GM21423 (cell line): ENCODE measurements at regions not wholly inside any gene's neighbourhood (a gene's known extent, or its start where the extent isn't known, plus 50 kb on each side); places are given as distances from the start of the nearest gene placed in this dataset.

ENCODE experiments used
- ATAC-seq: cut with Tn5 transposase; IDR thresholded peaks from one replicate; pipeline ENCODE4 v1.9.1; 2021; ENCODE audit warnings: mild to moderate bottlenecking, moderate library complexity; ENCODE audit not compliant: unreplicated experiment

DNA sequence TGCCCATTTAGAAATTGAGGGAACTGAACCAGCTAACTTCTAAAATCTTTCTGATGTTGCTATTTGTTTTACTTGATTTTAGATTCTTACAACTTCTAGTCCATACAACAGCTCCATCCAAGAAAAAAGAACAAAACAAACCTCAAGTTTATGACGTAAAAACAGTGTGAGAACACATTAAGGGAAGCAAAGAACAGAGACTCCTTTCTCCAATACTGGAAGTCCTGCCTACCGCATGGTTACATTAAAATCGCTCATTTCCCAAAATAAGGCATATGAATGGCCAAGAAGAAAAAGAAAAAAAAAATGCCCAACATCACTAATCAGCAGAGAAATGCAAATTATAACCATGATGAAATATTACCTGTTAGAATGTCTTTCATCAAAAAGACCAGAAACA, 110.0 kb downstream of the TRIB2 start:
- no peak for ATAC-seq

DNA sequence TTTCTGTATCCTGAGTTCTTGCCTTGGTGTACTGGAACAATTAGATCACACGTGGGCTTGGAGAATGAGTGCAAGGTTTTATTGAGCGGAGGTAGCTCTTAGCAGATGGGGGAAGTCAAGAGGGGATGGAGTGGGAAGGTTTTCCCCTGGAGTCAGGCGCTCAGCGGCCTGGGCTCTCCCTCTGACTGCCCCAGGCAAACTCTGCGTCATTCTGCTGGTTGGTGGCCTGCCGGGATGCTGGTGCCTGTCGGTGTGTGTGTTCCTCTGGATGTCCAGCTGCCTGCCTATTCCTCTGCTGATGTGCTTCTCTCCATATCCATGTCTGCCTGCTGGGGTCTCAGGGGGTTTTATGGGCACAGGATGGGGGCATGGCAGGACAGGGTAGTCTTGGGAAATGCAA, 111.0 kb downstream of the TRIB2 start:
- ATAC-seq, result no peak

DNA sequence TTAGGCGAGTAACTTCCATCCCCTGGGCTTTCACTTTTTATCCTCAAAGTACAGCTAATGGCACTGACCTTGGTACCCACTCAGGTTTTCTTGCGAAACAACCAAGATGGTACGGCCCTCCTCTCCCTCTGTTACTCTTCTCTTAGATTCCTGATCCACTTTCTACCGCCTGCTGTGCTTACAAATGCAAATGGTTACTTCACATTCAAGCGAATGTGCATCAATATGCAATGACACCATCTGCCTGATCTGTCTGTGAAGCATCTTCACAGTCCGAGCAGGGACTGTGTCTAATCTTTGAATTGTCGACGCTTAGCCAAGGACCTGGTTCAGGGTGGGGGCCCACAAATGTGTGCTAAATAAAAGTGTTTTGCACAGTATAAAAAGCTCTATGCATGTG, 112.2 kb downstream of the TRIB2 start:
- ATAC-seq, result no peak

DNA sequence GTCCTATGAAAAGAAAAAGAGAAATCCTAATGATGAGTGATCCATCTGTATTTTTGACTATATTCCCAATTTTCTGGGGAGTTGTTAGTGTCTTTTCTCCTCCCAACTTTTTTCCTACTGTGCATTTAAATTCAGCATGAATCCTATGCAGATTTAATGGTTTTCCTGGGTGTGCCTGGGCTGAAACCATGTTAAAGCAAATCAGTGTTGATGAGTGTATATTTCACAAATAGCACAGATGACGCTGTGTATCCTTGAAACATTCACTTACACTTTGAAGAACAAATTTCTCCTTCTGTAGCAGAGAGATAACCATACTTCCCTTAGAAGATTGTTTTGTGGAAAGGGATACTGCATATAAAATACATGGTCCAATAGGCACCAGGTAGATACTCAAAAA, 114.3 kb downstream of the TRIB2 start:
- no peak for ATAC-seq

DNA sequence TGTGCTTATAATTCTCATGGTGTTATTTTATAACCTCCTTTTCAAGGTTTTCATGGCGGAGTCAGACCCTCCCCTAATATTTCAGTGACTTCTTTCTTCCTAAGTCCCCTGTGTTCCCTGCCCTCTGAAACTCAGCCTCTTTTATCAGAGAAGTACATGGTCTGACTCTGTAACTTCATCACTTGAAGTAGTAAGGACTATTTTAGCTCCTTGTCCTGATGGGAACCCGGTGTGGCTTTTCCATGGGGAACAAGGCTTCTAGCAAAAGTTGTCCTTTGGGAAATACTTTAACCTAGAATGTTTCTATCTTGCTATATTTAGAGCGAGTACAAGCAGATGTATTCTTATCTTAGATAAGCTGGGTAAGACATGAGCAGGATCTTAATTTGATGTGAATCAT, 117.5 kb downstream of the TRIB2 start:
- ATAC-seq, result no peak

DNA sequence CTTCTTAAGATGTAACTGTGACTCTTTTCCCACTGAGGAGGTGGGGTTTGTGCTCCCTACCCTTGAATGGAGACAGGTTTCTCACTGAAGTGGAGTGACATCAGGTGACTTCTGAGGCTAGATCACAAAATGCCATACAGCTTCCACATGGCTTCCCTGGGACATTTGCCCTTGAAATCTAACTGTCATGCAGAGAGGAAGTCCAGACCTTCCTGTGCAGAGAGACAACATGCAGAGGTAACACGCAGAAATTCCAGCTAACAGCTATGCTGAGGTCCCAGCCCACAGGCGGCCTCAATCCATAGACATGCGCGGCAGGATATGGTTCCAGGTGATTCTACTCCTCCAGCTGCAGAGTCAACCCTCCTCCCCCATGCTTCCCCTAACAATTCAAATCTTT, 119.0 kb downstream of the TRIB2 start:
- no peak for ATAC-seq

DNA sequence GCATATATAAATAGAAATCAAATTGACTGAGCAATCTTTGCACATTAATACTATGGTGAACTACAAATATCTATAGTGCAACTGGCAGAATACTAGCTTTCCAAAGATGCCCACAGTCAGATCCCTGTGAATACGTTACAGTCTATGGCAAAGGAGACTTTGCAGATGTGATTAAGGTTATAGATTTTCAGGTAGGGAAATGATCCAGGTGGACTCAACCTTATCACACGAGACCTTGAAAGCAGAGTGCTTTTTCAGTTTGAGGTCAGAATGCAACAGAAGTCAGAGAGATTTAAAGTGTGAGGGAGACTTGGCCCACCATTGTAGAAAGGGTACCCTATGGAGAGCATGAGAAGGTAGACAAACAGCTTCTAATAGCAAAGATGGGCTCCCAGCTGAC, 122.6 kb downstream of the TRIB2 start:
- ATAC-seq, result no peak

DNA sequence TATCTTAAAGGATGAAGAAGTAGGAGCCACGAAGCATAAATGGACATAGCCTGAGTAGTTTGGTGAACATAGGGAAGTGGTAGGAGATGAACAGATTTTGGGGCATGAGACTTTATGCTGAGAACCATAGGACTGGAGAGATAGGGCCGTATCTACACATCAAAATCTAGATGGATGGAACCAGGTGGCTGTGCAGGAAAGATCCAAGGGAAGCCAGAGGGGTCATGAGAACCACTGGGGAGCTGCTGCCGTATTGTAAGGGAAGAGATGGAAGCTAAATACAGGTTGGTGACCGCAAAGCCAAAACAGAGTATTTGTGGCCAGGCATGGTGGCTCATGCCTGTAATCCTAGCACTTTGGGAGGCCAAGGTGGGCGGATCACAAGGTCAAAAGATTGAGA, 124.3 kb downstream of the TRIB2 start:
- ATAC-seq, result no peak

DNA sequence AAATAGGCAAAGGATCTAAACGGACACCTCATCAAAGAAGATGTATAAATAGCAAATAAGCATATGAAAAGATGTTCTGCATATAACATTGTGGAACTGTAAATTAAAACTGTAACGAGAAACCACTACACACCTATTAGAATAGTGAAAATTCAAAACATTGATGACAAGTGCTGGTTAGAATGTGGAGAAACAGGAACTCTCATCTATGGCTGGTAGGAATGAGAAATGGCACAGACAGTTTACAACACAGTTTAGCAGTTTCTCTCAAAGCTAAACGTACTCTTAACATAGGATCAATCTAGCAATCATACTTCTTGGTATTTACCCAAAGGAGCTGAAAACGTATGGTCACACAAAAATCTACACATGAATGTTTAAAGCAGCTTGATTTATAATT, 126.2 kb downstream of the TRIB2 start:
- ATAC-seq, result no peak

DNA sequence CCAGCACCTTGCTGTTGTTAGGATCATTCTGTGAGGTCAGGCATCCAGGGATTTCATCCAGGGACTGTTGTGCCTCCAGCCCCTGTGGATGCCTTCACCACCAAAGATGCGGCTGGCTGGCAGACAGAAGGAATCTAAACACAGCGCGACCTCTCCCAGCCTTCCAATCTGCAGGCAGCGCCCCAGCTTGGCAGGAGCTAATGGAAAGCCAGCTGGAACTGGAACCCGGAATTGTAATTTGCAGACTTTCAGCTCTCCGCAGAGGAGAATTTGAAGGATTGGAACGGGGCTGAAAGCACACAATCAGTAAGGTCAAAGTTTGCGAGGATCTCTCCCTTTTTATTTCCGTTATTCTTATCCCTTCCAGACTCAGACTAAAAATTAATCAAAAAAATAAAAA, 127.8 kb downstream of the TRIB2 start:
- ATAC-seq, result no peak

DNA sequence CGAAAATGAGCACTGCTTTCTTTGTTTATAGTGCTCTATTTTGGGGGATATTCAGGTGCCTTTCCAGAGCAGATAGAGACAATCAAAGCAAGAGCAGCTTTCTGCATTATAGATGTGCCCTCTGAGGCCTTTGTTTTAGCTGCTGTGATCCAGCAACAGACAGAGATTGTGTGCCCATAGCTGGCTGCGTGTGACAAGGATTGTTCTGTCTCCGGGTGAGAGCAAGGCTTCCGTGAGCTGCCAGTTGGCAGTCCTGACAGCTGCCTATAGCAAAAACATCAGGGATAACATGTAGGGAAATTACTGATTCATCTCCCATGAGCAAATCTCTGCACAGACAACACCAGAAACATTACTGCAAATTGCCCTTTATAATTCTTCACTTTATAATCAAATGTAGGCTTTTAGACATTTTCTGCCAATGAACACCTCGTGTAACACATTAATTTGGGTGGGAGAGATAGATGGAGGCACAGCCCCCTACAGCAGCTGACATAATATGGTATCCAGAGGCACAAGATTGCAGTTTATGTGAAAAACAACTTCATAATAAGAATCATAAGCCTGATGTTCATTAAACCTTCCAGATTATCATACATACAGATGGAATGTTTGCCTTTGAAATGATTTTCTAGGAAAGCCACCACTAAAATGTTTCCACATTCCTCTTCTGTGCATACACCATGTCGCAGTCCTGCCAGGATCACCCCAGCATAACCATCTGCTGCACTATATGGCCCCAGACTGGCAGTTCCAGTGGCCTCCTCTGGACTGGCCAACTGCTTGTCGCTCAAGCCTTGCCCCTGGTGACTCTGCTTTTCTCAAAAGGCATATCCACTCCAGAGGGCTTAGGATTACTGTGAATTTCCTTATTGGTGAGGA, 131.2 kb downstream of the TRIB2 start:
- ATAC-seq, result no peak

DNA sequence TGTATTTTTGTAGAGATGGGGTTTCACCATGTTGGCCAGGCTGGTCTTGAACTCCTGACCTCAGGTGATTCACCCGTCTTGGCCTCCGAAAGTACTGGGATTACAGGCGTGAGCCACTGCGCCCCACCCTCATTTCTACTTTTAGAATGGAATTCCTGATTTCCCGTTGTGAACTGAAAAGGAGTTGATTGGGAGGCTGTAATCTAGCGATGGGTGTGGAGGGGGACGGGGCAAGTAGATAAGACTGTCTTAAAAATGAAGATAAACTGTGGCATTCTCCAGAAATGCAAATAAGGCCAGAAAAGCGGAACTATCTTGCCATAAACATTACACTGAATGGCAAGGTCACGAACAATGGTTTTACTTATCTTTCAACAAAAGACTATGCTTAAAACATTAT, 135.4 kb downstream of the TRIB2 start:
- ATAC-seq, result no peak

DNA sequence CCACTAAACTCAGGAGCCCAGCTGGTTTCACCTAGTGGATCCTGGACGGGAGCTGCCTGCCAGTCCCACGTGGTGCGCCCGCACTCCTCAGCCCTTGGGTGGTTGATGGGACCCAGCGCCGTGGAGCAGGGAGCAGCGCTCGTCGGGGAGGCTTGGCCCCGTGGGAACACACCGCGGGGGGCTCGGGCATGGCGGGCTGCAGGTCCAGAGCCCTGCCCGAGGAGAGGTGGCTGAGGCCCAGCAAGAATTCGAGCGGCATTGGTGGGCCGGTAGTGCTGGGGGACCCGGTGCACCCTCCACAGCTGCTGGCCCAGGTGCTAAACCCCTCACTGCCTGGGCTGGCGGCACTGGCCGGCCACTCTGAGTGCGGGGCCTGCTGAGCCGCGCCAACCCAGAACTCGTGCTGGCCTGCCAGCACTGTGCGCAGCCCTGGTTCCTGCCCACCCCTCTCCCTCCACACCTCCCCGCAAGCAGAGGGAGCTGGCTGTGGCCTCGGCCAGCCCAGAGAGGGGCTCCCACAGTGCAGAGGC, 137.3 kb downstream of the TRIB2 start:
- ATAC-seq, result no peak

DNA sequence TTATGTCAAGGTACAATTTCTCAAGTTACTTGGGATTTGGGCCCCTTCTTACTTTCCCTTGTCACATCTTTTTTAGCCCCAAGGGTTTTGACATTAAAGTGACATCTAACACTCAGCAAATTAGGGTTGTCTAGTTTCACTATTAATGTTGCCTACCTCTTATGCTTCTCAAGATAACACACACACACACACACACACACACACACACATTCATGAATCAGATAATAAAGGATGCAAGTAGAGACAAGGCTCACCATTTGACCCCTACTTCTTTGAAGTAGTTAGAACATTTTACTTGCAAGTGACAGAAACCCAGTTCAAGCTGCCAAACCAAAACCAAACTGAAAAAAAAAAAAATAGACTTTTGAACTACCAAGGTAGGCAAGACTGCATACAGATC, 138.8 kb downstream of the TRIB2 start:
- ATAC-seq, result no peak

DNA sequence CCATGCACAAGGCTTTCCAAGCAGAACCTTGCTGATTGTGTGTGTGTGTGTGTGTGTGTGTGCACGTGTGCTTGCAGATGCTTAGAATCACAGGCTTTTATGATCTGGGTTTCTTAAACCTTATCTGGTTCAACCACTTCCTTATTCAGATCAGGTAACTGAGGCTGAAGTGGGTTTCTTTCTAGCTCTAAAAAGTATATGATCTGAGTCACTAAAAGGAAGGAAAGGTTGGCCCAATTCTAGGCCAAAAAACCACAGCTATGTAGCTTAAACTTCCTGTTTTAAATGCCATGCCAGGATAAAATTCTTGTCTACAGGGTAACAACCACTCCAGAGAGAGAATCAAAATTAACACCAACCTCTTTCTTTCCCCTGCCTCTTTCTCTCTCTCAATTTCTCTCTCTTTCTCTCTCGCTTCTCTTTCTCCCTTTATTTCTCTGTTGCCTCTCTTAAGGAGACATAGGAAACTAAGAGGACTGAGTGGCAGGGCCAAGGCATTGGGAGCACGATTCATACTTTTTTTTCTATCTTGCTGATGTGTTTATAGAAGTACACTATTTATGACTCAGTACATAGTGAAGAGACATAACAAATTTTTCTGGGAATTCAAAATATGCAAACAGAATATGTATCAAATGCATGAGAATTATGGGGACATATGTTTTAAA, 140.3 kb downstream of the TRIB2 start:
- no peak for ATAC-seq

DNA sequence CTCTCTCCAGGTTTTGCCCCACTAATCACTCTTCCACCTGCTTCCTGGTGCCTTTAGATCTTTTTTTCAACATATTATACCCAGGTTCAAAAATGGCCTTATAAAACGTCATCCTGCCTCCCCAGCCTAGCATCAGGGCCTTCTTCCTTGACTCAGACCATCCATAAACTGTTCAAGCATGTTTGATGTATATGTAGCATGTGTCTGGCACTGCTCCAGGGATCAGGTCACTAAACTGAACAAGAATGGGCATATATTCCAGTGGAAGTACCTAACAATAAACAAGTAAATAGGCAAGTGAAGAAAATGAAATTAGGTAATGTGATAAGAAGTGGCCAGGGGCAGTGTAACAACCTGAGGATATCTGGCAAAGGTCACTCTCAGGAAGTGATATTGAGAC, 141.2 kb downstream of the TRIB2 start:
- ATAC-seq, result no peak

DNA sequence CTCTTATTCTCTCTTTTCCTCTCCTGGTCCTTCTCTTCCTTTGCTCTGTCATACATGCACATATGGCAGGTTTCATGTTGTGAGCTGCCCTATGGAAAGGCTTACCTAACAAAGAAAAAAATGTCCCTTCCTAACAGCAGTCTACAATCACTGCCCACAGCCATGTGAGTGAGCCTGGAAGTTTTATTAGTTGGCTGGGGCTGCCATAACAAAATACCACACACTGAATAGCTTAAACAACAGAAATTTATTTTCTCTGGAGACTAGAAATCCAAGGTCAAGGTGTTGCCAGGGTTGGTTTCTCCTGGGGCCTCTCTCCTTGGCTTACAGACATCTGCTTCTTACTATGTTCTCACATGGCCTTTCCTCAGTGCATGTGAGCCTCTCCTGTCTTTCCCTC, 142.1 kb downstream of the TRIB2 start:
- no peak for ATAC-seq

DNA sequence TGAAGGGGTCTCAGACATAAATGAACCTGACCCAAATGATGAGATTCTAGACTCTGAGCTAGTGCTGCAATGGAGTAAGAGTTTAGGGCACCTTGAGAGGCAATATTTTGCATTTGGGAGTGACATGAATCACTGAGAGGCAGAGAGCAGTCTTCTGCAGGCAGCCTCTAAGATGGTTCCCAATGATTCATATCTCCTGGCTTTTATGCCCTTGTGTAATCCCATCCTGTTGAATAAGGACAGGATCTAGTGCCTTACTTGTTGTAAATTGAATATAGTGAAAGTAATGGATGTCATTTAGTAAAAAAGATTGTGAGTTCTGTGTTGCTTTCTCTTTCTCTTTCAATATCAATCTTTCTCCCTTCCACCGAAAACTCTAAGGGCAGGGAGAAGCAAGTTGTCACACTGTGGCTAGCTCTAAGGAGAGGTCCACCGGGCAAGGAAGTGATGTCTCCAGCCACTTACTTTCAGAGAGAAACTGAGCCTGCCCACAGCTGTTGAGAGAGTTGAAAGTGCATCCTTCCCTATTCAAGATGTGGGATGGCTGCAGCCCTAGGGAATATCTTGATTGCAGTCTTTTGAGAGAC, 144.7 kb downstream of the TRIB2 start:
- ATAC-seq, result no peak

DNA sequence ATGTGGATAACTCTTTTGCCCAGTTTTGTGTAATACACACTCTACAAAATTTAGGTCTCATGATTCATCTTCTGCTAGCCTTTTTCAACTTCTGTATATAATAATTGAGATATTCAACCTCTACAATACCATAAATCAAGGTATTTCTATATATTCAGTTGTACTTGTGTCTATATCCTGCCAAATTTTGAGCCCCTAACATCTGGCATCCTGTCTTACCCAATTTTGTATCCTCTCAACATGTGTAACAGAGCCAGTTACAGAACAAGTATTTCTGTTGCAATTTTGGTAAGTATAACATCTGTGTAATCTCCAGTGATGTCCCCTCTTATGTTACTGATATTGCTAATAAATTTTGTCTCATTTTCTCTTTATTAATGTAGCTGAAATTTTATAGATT, 145.8 kb downstream of the TRIB2 start:
- no peak for ATAC-seq

DNA sequence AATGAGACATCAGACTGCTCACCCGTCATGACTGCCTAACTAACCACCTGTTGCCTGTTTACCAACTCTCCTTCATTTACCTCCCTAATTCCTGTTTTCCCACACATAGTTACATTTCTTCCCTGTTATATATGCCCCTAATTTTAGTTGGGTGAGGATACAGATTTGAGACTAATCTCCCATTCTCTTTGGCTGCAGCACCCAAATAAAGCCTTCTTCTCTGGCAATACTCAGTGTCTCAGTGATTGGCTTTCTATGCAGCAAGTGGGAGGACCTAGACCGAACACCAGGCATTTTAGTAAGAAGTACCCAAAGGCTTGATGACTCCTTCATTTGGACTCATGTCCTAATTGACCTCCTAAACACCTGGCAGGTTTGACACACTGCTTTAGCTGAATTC, 147.2 kb downstream of the TRIB2 start:
- ATAC-seq, result no peak

DNA sequence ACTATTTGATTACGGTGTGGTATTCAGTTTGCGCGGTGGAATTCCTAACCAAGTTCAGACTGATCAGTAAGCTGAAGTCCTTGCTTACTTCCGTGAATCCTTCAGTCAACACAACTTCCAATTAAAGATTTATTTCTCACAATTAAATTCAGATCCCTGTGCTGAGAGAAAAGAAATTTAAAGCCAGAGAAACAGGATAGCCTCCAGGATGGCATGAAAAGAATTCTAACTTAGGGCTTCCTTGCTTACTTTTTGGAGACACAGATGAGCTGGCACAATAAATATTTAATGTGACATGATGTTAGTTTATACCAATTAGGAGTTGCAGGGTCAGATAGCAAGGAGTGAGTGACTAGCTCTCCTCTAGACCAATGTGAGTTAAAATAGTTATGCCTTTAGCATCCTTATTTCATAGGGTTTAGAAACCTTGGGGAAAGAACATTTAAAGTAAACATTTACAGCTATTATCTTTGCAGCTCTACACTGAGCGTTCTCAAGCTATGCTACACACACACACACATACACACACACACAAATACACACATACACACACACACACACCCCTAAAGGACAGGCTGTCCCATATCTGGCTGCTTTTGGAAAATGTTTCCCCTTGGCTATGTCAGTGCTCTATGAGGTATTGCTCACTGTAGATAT, 151.0 kb downstream of the TRIB2 start:
- ATAC-seq, result no peak
